ENCODE measurements at regions not wholly inside any gene's neighbourhood (a gene's known extent, or its start where the extent isn't known, plus 50 kb on each side); places are given as distances from the start of the nearest gene placed in this dataset.

GRCh38 chr3:194797555-194798250, 112.0 kb downstream of the FAM43A start:
- no peak for DNase-seq (ENCODE audit: low spot score)
- intact Hi-C loops (cut with DNase I) = no loop called here

DNA sequence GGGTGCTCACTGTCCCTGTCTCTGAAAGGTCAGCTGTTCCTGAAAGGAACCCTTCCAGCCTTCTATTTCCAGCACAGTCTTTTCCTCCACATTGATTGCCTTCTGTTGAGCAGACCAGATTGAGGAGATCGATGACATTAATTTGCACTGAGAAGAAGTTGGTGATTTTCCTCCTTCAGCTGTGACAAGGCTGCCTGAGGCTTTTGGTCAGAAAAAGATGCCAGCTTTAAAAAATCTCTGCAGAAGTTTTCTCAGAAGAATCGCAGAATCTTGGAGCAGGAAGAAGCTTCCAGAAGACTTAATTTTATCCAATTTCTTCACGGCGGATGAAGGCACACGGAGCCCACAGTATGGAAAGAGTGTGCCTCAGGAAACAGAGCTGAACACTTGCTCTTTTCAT, 112.8 kb downstream of the FAM43A start:
- DNase-seq (ENCODE audit: low spot score) = no peak
- intact Hi-C loops (cut with DNase I) = no loop called here

DNA sequence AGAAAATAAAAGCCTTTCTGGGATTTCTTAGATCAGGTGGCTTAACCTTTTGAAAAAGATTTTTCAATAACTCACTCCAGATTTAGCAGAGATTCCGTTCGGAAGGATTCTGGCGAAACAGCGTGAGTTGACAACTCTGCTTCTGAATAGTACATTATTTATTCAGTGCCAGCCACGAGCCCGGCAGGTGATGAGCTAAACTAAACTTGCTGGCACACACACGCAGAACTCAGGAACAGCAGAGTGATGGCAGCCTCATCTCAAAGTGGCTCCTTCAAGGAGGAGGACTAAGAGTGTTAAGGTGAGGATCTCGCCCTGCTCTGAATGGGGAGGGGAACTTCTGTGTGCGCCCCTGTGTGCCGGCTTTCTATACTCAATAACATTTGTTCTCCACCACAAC, 114.3 kb downstream of the FAM43A start:
- intact Hi-C loops (cut with DNase I) = no loop called here
- DNase-seq (ENCODE audit: low spot score) = no peak

DNA sequence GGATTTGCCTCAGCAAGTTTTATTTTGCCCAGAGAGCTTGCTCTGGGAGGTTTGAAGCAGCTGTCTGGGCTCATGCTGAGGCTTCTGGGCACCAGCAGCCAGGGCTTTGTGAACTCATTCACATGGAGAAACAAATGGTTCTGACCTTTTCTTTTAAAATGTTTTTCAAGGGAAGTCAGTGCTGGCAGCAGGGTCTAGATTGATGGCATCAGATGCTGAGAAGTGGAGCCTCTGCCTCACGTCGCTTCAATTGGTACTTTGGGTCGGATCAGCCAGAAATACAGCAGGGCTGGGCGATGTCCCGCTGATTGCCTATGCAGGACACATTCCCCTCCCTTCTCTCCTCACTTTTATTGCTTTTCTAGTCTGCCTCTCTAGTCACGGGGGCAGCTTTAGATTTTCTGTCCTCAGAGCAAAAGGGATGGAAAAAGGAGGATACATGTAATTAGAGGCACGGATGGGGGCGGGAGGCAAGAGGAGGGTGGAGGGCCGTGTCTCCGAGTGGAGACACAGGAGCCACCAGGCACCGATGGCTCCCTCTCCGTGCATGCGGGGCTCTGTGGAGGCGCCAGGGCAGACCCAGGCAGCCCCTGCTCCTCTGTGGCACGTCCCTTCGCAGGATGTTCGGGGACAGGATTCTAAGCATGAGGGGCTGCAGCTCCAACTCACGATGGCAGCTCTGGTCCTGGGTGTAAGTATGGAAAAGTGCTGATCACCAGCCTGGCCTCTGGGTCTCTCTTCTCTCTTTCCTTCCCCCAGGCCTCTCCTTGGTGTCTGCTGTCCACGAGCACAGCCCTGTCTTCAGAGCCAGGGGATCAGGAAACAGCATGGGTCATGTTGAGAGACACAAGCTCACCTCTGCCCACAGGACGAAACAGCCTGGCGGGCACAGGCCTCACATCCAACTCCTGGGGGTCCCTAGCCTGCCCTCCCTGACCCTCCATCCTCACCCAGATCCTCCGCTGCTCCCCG, 116.1 kb downstream of the FAM43A start:
- intact Hi-C loops (cut with DNase I) = no loop called here
- DNase-seq (ENCODE audit: low spot score) = no peak

GRCh38 chr3:194804796-194805195, 119.1 kb downstream of the FAM43A start:
- DNase-seq (ENCODE audit: low spot score) = no peak
- intact Hi-C loops (cut with DNase I) = no loop called here

GRCh38 chr3:194805546-194805945, 119.9 kb downstream of the FAM43A start:
- no peak for DNase-seq (ENCODE audit: low spot score)
- intact Hi-C loops (cut with DNase I) = no loop called here

GRCh38 chr3:194806991-194807630, 121.4 kb downstream of the FAM43A start:
- intact Hi-C loops (cut with DNase I) = no loop called here
- DNase-seq (ENCODE audit: low spot score) = no peak

- DNase-seq (ENCODE audit: low spot score) = no peak
- intact Hi-C loops (cut with DNase I) = no loop called here
Measured at GRCh38 chr3:194808640-194809097, 123.0 kb downstream of the FAM43A start.

DNA sequence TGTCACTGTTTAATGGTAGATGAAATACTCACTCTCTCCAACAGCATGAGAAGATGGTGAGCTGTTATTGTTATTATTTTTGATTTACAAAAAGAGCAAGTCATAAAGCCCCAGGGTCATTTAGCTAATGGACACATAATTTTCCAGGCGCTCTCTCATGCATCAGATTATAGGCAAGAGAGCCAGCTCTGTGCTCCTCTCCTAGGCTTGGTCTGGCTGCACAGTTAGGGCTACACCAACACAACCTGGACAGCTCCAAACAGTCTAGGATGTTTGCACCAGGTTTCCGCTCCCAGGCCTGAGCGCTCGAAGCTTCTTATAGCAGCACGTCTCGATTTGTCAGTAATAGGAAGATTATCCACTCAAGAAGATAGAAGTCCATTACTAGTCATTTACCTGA, 123.7 kb downstream of the FAM43A start:
- intact Hi-C loops (cut with DNase I) = no loop called here
- no peak for DNase-seq (ENCODE audit: low spot score)

DNA sequence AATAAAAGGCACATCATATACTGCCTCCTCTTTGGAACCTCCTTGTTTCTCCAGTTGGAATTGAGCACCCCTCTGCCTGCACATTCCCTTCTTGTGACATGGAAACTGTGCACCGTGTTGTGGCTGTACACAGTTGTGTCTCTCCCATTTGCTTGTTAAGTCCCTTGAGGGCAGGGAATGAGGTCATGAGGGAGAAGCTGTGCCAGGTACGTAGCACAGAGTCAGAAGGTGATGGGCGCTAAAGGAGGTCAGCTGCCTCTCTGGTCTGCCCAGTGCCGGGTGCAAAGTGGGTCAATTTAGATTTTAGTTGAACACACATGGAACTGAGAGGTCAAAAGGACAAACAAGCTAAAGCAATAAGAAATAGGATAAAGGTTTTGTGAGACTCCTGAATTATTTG, 124.4 kb downstream of the FAM43A start:
- intact Hi-C loops (cut with DNase I) = no loop called here
- no peak for DNase-seq (ENCODE audit: low spot score)

- DNase-seq (ENCODE audit: low spot score) = no peak
- intact Hi-C loops (cut with DNase I) = no loop called here
Measured at GRCh38 chr3:194811118-194811517, 125.4 kb downstream of the FAM43A start.

DNA sequence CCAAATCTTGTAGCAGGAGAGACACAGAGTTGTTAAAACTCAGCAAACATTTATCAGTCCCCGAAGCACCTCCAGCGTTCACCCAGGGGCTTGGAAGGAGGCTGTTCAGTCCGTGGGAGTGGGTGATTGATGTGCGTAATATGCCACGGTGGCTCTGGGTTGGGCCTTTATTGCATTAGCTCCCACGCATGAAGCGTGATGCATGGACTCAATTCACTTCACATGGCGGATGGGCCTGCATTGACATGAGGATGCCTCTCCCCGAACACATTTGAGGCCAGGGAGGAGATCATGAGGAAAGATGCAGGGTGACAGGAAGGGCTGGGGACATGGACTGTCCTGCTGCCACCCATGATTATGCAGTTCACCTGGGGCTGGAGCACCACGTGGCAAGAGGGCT, 126.5 kb downstream of the FAM43A start:
- no peak for DNase-seq (ENCODE audit: low spot score)
- intact Hi-C loops (cut with DNase I) = no loop called here

DNA sequence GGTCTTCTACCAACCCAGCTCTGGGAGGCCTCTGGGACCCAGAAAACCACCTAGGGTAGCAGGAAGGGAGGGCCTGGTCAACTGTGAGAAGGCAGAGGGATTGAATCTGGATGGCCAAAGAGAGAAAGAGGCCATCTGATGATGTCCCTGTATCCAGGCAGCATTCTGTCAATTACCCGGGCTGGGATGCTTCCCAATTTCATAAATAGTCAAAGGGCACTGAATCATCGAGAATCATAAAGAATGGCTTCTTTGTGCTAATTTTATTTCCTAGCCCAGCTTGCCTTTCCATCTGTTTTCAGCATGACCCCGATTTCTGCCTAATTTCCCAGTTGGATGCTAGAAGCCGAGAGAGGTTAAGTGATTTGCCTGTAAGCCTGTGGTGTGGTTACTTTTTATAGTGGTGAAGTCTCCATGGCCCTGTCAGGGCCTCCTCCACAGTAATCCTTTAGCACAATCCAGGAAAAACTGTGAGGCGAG, 129.2 kb downstream of the FAM43A start:
- DNase-seq (ENCODE audit: low spot score) = no peak

DNA sequence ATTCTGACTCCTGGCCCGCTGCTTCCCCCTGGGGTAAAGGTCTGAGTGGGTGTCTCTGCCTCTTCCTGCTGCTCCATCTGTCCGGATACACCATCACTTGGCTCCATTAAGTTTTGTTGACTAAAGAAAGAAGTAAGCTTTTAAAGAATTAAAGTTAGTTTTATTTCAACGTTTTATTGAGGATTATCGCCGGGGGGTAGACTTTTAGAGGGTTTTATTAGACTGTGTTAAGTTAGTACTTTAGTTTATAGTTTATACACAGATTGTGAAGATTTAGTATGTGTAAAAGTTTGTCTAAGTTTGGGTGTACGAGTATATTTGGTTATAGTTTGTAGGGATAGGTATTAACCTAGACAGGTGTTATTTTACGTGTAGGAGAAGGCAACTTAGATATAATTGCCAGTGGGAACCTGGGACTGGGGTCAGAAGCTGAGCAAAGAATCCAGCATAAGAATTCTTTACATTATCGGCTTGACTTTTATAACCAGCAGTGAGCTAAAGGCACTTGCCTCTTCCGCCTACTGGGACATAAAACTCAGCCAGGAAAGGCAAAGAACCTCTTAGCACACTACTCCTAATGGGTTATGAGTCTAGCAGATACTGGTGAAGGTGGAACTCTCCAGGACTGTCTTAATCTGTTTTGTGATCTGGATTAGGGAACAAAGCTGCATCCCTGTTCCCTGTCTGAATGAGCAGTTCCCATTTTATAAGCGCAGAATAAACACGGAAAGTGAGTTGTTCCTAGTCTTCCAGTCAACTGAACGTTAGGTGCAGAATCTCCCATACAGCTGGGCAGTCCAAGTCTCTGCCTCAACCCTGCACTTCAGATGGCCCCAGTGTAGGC, 131.3 kb downstream of the FAM43A start:
- intact Hi-C loops (cut with DNase I) = no loop called here
- peak; percentile 46 for DNase-seq (ENCODE audit: low spot score)

More for the DNA sequence above, 129.2 kb downstream of the FAM43A start:
- intact Hi-C loops (cut with DNase I) = no loop called here

DNA sequence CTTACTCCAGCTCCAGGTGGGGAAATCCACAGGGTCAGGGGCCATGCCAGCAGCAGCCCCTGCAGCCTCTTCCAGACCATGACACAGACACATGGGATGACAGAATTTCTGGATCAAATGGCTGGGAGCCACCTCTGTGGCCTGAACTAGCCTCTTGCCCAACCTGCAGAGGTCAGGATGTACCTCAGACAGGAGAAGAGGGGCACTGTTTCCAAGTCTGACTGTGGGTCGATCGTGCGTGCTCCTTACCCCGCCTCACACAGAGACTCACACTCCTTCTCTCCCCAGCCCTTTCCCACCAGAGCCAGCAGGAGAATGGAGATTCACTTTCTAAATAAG, 131.9 kb downstream of the FAM43A start:
- intact Hi-C loops (cut with DNase I) = no loop called here

DNA sequence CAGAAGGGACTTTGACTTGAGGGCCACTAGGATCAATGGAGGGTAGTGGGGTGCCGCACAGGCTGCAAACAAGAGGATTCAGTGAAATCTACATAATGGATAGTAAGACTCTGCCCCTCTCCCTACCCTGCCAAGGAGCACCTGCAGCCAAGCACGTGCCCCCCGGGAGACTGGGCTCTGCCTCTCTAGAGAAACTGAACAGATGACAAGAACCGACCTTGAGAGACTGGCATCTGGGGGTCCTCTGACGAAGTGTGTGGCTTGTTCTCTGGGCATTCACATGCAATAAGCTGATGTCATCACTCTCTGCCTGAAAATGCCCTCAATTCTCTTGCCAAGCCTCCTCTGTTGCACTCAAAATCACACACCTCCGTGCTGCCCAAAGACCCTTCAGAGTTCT, 132.3 kb downstream of the FAM43A start:
- intact Hi-C loops (cut with DNase I) = no loop called here
- no peak for DNase-seq (ENCODE audit: low spot score)

More for the DNA sequence above, 131.9 kb downstream of the FAM43A start:
- no peak for DNase-seq (ENCODE audit: low spot score)

- DNase-seq (ENCODE audit: low spot score) = no peak
- intact Hi-C loops (cut with DNase I) = loop anchor here (2.0 kb wide), 3 partner anchors 39 to 257 kb away; no protein-coding TSS in a partner anchor
Measured at GRCh38 chr3:194824100-194824499, 138.4 kb downstream of the FAM43A start.

- DNase-seq (ENCODE audit: low spot score) = peak; percentile 90
- intact Hi-C loops (cut with DNase I) = loop anchor here (2.0 kb wide), 3 partner anchors 40 to 256 kb away; no protein-coding TSS in a partner anchor
Measured at GRCh38 chr3:194824701-194825111, 139.0 kb downstream of the FAM43A start.

DNA sequence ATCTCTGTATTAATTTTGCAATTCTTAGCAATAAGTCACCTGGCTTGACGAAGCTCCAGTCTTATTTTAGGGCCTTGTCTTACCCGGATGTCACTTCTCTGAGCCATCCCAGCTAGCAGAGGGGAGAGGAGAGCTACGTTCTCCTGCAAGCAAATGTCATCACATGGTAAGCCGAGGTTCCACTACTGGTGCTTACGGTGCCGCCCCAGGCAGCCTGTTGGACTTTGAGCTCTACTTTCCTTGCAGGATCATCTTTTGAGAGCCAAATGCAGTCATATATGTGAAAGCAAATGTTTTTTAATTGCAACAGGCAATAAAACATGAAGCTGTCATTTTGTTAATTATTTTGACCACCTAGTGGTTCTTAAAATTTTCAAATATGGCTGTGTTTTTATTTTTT, 140.9 kb downstream of the FAM43A start:
- intact Hi-C loops (cut with DNase I) = no loop called here
- no peak for DNase-seq (ENCODE audit: low spot score)
